ENCODE measurements at regions not wholly inside any gene's neighbourhood (a gene's known extent, or its start where the extent isn't known, plus 50 kb on each side); places are given as distances from the start of the nearest gene placed in this dataset.

GRCh38 chr5:90312027-90312426, 97.5 kb downstream of the CETN3 start:
- no peak for DNase-seq (ENCODE audit: low read depth)
- H3K4me3 ChIP-seq (ENCODE audit: low read length): no peak overlapping the region
- no peak for TF ChIP-seq CTCF (IDR thresholded peaks at IDR 0.05; ENCODE audit: insufficient read depth, low read depth, low read length, missing control alignments)

- TF ChIP-seq CTCF (IDR thresholded peaks at IDR 0.05; ENCODE audit: insufficient read depth, low read depth, low read length, missing control alignments): no peak
- peak; percentile 33 for DNase-seq (ENCODE audit: low read depth)
- H3K4me3 ChIP-seq (ENCODE audit: low read length): no peak overlapping the region
Measured at GRCh38 chr5:90311401-90311800, 98.2 kb downstream of the CETN3 start.

GRCh38 chr5:90308787-90309585, 100.6 kb downstream of the CETN3 start:
- TF ChIP-seq CTCF (IDR thresholded peaks at IDR 0.05; ENCODE audit: insufficient read depth, low read depth, low read length, missing control alignments): no peak
- H3K4me3 ChIP-seq (ENCODE audit: low read length): no peak overlapping the region
- no peak for DNase-seq (ENCODE audit: low read depth)

GRCh38 chr5:90307782-90308181, 101.8 kb downstream of the CETN3 start:
- H3K4me3 ChIP-seq (ENCODE audit: low read length): no peak overlapping the region
- no peak for TF ChIP-seq CTCF (IDR thresholded peaks at IDR 0.05; ENCODE audit: insufficient read depth, low read depth, low read length, missing control alignments)
- DNase-seq (ENCODE audit: low read depth): no peak

- TF ChIP-seq CTCF (IDR thresholded peaks at IDR 0.05; ENCODE audit: insufficient read depth, low read depth, low read length, missing control alignments): no peak
- peak; percentile 54 for DNase-seq (ENCODE audit: low read depth)
- no peak overlapping the region for H3K4me3 ChIP-seq (ENCODE audit: low read length)
Measured at GRCh38 chr5:90307322-90307721, 102.2 kb downstream of the CETN3 start.

GRCh38 chr5:90306613-90307012, 102.9 kb downstream of the CETN3 start:
- TF ChIP-seq CTCF (IDR thresholded peaks at IDR 0.05; ENCODE audit: insufficient read depth, low read depth, low read length, missing control alignments): no peak
- no peak overlapping the region for H3K4me3 ChIP-seq (ENCODE audit: low read length)
- no peak for DNase-seq (ENCODE audit: low read depth)
